ENCODE measurements at regions not wholly inside any gene's neighbourhood (a gene's known extent, or its start where the extent isn't known, plus 50 kb on each side); places are given as distances from the start of the nearest gene placed in this dataset.

DNA sequence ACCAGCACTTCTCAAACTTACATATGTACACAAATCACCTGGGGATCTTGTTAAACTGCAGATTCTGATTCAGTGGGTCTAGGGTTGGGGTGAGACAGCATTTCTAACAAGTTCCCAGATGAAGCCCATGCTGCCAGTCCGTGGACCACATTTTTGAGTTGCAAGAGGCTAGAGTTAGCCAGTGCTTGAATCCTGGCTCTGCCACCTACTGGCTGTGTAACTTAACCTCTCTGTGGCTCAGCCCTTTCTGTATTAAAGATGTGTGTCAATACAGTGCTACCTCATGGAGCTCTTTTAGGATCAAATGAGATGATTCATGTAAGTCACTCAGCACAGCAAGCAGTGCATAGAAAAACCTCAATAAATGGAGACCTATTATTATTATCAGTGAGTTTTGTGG lies 90.2 kb upstream of the ISX start:
- in situ Hi-C loops (cut with HindIII; ENCODE audit: low sequenced_read_pairs) = no loop called here
- DNase-seq (ENCODE audit: low read depth, low spot score) = no peak
- H3K4me3 ChIP-seq (ENCODE audit: low read depth, low read length) = no peak overlapping the region
- TF ChIP-seq, protein P1, sequence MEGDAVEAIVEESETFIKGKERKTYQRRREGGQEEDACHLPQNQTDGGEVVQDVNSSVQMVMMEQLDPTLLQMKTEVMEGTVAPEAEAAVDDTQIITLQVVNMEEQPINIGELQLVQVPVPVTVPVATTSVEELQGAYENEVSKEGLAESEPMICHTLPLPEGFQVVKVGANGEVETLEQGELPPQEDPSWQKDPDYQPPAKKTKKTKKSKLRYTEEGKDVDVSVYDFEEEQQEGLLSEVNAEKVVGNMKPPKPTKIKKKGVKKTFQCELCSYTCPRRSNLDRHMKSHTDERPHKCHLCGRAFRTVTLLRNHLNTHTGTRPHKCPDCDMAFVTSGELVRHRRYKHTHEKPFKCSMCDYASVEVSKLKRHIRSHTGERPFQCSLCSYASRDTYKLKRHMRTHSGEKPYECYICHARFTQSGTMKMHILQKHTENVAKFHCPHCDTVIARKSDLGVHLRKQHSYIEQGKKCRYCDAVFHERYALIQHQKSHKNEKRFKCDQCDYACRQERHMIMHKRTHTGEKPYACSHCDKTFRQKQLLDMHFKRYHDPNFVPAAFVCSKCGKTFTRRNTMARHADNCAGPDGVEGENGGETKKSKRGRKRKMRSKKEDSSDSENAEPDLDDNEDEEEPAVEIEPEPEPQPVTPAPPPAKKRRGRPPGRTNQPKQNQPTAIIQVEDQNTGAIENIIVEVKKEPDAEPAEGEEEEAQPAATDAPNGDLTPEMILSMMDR (IDR thresholded peaks at IDR 0.05; ENCODE audit: low read depth, low read length) = no peak

DNA sequence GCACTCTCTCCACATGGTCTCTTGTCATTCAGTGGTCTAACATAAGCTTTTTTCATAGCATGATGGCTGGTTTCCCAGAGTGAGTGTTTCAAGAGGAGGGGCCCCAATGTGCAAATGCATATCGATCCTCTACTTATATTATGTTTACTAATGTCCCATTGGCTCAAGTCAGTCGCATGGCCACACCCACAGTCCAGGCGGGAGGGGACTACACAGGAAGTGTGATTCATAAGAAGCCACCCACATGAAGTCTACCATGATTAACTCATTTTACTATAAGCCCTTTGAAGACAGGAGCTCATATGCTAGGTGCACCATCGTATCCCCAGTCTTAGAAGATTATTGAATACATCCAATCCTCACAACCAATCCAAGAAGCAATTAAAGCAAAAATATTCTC lies 89.5 kb upstream of the ISX start:
- DNase-seq (ENCODE audit: low read depth, low spot score) = no peak
- TF ChIP-seq, protein P1 (IDR thresholded peaks at IDR 0.05; ENCODE audit: low read depth, low read length) = no peak
- H3K4me3 ChIP-seq (ENCODE audit: low read depth, low read length) = no peak overlapping the region
- in situ Hi-C loops (cut with HindIII; ENCODE audit: low sequenced_read_pairs) = no loop called here

DNA sequence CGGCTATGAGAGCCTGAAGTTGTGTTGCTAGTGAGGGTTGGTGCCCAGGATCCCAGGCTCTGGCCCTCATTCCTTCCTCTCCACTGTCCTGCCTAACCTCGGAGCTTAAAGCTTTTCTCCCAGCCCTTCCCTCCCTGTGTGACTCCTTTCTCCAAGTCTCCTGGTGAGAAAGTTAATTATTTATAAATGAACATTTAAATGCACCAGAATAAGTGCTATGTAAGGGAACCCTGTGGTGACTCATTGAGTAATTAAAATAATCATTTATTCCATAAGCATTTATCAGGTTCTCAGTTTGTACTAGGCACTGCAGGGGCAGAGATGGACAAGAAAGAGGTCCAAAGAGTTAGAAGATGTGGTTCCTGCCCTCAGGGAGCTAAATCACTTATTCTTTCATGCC lies 89.1 kb upstream of the ISX start:
- TF ChIP-seq, protein P1 (IDR thresholded peaks at IDR 0.05; ENCODE audit: low read depth, low read length) = no peak
- no peak overlapping the region for H3K4me3 ChIP-seq (ENCODE audit: low read depth, low read length)
- no peak for DNase-seq (ENCODE audit: low read depth, low spot score)
- in situ Hi-C loops (cut with HindIII; ENCODE audit: low sequenced_read_pairs) = no loop called here

DNA sequence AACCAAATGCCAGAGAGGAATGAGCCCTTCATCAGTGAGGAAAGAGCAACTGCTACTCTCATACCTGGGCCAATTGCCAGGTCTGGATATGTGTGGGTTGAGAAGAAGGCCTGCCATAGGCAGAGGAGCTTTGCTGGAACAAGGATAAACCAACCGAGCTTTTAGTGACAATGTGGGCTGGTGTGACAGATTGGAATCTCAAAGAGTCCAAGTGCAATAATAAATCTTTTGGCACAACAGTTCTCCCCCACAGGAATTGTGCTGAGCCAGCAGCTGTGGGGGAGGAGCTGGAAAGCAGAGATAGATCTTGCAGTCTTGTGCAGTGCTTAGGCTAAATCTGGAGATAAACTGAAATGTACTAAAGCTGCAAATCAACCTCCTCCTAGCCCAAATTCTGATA lies 79.4 kb upstream of the ISX start:
- in situ Hi-C loops (cut with HindIII; ENCODE audit: low sequenced_read_pairs) = no loop called here
- TF ChIP-seq, protein P1 (IDR thresholded peaks at IDR 0.05; ENCODE audit: low read depth, low read length) = no peak
- no peak overlapping the region for H3K4me3 ChIP-seq (ENCODE audit: low read depth, low read length)
- no peak for DNase-seq (ENCODE audit: low read depth, low spot score)

DNA sequence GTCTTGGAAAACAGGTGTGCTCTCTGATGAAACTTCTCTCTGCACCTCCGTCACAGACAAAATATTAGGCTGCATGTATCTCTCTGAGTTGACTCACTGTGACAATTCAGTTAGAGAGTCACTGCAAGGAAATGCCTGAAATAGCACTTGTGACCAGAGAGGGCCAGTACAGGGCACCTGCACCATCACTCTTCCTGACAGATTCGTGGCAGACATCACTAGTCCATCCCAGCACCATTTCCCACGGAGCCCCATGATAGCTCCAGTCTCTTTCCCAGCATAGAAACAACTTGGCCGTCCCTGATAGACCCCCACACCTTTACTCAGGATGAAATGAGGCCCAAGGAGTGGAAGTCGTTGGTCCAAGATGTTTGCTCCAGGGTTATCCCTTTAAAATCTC lies 73.3 kb upstream of the ISX start:
- TF ChIP-seq, protein P1 (IDR thresholded peaks at IDR 0.05; ENCODE audit: low read depth, low read length) = no peak
- in situ Hi-C loops (cut with HindIII; ENCODE audit: low sequenced_read_pairs) = no loop called here
- H3K4me3 ChIP-seq (ENCODE audit: low read depth, low read length) = no peak overlapping the region
- no peak for DNase-seq (ENCODE audit: low read depth, low spot score)

DNA sequence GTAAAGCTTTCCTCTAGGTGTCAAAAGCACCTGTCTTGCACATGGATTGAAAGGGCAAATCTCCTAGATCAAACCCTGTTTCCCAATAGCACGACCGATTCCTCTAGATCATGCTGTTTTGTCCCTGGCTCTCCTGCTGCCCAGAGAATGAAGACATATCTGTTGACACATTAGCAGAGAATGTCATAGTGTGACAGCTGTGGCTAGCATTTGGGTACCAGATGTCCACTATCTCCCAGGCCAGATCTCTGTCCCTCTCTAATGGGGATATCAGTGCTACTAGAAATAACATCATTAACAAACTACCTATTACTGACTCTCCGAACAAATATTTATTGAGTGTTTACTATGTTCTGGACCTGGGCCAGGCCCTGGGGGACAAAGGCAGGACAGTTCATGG lies 72.4 kb upstream of the ISX start:
- DNase-seq (ENCODE audit: low read depth, low spot score) = no peak
- TF ChIP-seq, protein P1 (IDR thresholded peaks at IDR 0.05; ENCODE audit: low read depth, low read length) = no peak
- H3K4me3 ChIP-seq (ENCODE audit: low read depth, low read length) = no peak overlapping the region
- in situ Hi-C loops (cut with HindIII; ENCODE audit: low sequenced_read_pairs) = no loop called here
